Brain microvascular endothelial cell (primary cell): ENCODE measurements at regions not wholly inside any gene's neighbourhood (a gene's known extent, or its start where the extent isn't known, plus 50 kb on each side); places are given as distances from the start of the nearest gene placed in this dataset.

ENCODE experiments used
- DNase-seq: peaks from one replicate; pipeline ENCODE4 v3.0.0-alpha.2; 2020
- H3K27ac ChIP-seq: fragments of 250-450 bp; sonication (Bioruptor Pico); 2 replicates; pipeline ENCODE4 v1.5.1; 2020; ENCODE audit warnings: mild to moderate bottlenecking, moderate library complexity
- H3K27me3 ChIP-seq: fragments of 250-450 bp; sonication (Bioruptor Pico); replicated peaks from 2 replicates; pipeline ENCODE4 v1.5.1; 2020; ENCODE audit warnings: mild to moderate bottlenecking
- H3K36me3 ChIP-seq: fragments of 250-450 bp; sonication (Bioruptor Pico); replicated peaks from 2 replicates; pipeline ENCODE4 v1.5.1; 2020; ENCODE audit warnings: mild to moderate bottlenecking
- H3K4me3 ChIP-seq: 2 replicates; pipeline ENCODE4 v1.5.1; 2011; ENCODE audit warnings: low read depth, mild to moderate bottlenecking, control low read depth, low read length, moderate library complexity
- in situ Hi-C: cut with HindIII; loops from 2 replicates; pipeline ENCODE4 v1.10.0; 2017; ENCODE audit warnings: low sequenced_read_pairs, low pct_ligation_motif_present
- TF ChIP-seq, protein P1 (sequence below): IDR thresholded peaks from 2 replicates; pipeline ENCODE4 v1.5.1; 2011; ENCODE audit warnings: low read depth, mild to moderate bottlenecking, moderate library complexity, low read length, control low read depth, inconsistent platforms; ENCODE audit errors: missing control alignments

DNA sequence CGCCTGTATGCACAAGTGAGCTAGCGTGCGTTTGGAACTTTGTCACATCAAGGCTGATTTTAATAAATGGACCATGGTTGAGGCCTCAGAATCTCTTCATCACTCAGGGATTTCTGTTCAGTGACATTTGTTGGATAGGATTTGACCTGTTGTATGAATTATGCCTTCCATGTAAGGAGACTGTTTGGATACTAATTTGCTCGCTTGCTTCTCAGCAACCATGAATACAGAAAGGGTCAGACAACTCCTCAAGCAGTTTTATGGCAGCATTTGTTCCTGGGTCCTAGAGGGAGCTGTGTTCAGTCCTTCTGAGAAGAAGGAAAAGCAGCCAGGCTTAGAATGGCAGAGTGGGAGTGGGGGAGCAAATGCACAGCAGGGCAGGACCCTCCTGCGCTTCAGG is 269.7 kb upstream of the LCORL start:
- in situ Hi-C loops, result no loop called here
- no peak for DNase-seq
- Histone ChIP-seq H3K4me3 (no peak overlapping the region), H3K36me3 (no peaks in the 10 kb centered on the region), H3K27me3 (no peaks in the 10 kb centered on the region), H3K27ac (no peak overlapping the region)
- TF ChIP-seq, protein P1, sequence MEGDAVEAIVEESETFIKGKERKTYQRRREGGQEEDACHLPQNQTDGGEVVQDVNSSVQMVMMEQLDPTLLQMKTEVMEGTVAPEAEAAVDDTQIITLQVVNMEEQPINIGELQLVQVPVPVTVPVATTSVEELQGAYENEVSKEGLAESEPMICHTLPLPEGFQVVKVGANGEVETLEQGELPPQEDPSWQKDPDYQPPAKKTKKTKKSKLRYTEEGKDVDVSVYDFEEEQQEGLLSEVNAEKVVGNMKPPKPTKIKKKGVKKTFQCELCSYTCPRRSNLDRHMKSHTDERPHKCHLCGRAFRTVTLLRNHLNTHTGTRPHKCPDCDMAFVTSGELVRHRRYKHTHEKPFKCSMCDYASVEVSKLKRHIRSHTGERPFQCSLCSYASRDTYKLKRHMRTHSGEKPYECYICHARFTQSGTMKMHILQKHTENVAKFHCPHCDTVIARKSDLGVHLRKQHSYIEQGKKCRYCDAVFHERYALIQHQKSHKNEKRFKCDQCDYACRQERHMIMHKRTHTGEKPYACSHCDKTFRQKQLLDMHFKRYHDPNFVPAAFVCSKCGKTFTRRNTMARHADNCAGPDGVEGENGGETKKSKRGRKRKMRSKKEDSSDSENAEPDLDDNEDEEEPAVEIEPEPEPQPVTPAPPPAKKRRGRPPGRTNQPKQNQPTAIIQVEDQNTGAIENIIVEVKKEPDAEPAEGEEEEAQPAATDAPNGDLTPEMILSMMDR, result no peak

DNA sequence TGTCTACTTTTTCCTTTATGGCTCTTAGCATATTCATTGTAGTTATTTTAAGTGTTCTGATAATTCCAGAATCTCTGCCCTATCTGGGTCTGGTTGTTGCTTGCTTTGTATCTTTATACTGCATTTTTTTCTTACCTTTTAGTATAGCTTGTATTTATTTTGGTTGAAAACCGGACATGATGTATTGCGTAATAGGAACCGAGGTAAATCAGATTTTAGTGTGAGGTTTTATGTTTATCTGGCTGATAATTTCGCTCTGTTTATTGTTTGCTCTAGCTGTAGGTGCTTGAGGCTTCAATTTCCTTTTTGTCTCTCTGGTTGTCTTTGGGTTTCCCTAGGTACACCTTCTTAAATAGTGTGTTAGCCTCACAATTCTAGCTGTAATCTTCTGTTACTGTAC is 263.8 kb upstream of the LCORL start:
- Histone ChIP-seq H3K4me3 (no peak overlapping the region), H3K36me3 (no peaks in the 10 kb centered on the region), H3K27me3 (no peaks in the 10 kb centered on the region), H3K27ac (no peak overlapping the region)
- in situ Hi-C loops, result no loop called here
- no peak for DNase-seq
- TF ChIP-seq, protein P1, result no peak

DNA sequence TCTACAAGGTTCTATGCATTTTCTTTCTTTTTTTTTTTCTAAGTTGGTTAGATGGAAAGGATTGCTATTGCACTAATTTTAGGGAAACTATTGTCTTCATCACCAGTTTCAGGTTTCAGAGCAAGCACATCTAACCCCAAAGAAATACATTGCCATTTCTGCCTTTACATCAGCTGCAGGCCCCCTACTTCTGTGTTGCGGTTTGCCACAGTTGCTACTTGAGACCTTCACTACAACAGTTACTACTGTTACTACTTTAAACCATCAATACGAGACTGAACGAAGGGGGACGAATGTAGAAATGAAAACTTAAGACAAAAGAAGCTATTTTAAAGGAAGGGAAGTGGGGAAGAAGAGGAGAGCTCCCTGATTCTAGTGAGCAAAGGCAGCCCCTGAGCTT is 256.7 kb upstream of the LCORL start:
- Histone ChIP-seq H3K36me3 (no peaks in the 10 kb centered on the region), H3K27me3 (no peaks in the 10 kb centered on the region), H3K4me3 (no peak overlapping the region), H3K27ac (no peak overlapping the region)
- DNase-seq, result no peak
- in situ Hi-C loops, result no loop called here
- TF ChIP-seq, protein P1, result no peak

DNA sequence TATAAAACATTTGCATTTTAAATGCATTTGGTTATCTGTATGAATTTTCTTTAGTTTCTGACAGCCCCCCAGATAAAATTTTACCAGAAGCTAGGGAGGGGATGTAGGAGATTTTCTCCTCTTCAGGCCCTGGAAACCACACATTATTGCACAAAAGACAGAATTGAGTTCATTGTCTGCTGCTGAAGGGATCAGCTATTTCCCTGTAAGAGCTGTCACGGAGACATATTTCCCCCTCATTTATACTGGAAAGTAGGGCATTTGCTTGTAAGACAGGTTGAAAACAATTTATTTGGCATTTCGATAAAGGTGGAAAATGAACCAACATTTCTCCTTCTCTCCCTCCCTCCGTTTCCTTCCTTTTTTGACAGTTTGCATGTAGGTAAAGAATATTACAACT is 241.3 kb upstream of the LCORL start:
- DNase-seq, result no peak
- H3K27ac ChIP-seq, result no peak overlapping the region
- TF ChIP-seq, protein P1, result no peak
- no peaks in the 10 kb centered on the region for H3K27me3 ChIP-seq
- H3K4me3 ChIP-seq, result no peak overlapping the region
- in situ Hi-C loops, result no loop called here
- no peaks in the 10 kb centered on the region for H3K36me3 ChIP-seq

DNA sequence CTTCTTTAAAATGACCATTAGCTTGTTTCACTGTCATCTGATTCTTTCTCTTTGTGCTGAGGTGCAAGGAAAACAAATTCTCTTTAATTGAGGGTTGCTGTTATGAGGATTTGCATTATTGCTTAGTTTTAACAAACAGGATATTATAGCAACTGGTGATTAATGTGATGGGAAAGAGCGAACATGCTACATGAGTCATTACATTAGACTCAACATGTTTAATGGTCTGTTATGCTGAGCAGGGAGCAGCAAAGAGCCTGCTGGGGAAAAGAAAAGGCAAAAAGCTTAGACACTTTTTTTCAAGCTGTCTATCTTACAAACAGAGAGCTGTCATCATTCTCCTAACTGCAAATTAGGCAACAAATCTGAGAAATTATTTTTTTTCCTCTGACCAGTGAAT is 230.5 kb upstream of the LCORL start:
- TF ChIP-seq, protein P1, result no peak
- DNase-seq, result no peak
- no peak overlapping the region for H3K4me3 ChIP-seq
- in situ Hi-C loops, result no loop called here
- H3K27ac ChIP-seq, result no peak overlapping the region
- no peaks in the 10 kb centered on the region for H3K27me3 ChIP-seq
- H3K36me3 ChIP-seq, result no peaks in the 10 kb centered on the region

DNA sequence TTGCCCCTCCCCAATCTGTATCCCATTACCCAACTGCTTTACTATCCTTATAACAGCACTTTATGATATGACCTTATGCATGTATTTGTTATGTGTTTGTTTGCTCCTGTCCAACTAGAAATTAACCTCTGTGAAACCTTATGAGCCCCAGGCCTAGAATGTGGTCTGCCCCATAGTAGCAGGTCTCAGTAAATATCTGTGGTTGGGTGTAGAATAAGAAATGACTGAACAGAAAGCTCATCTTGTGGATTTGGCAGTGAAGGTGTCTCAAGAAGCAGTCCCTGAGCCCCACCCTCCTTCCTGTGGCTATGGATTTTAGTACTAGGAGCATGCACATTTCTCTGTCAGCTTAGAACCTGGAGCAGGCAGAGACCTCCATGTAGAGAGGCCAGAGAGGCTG is 229.0 kb upstream of the LCORL start:
- TF ChIP-seq, protein P1, result no peak
- Histone ChIP-seq H3K4me3 (no peak overlapping the region), H3K27ac (no peak overlapping the region), H3K36me3 (no peaks in the 10 kb centered on the region), H3K27me3 (no peaks in the 10 kb centered on the region)
- DNase-seq, result no peak
- in situ Hi-C loops, result no loop called here
